ENCODE measurements at regions not wholly inside any gene's neighbourhood (a gene's known extent, or its start where the extent isn't known, plus 50 kb on each side); places are given as distances from the start of the nearest gene placed in this dataset.

GRCh38 chr2:59395119-59395518 lies 1154.0 kb upstream of the FANCL start:
- ATAC-seq (ENCODE audit: low read depth) (no peak), DNase-seq (no peak)
- ChIA-PET CTCF (no interaction called here), POLR2A (no interaction called here)
- no peak overlapping the region for H2AFZ ChIP-seq (ENCODE audit: insufficient read depth, low read depth, low read length, poor library complexity, severe bottlenecking)
- intact Hi-C loops (cut with micrococcal nuclease) = no loop called here
- H3K36me3 ChIP-seq (replicated peaks in 1 of 2; ENCODE audit: control extremely low read depth in 1 of 2, control insufficient read depth in 1 of 2, extremely low read depth in 1 of 2, insufficient read depth in 2 of 2, low read length in 1 of 2) = no peaks in the 10 kb centered on the region
- H3K27ac Mint-ChIP-seq = no peak overlapping the region
- H4K20me1 ChIP-seq (ENCODE audit: control insufficient read depth, insufficient read depth, low read length, poor library complexity, severe bottlenecking) = no peaks in the 10 kb centered on the region
- no peaks in the 10 kb centered on the region for H3K27me3 ChIP-seq (replicated peaks in 1 of 4; ENCODE audit: control extremely low read depth in 1 of 4, control insufficient read depth in 3 of 4, insufficient read depth in 4 of 4, low read length in 3 of 4)
- no peak overlapping the region for H3K9ac ChIP-seq (ENCODE audit: low read length)
- H3K4me1 Mint-ChIP-seq = peaks cover 2% of the 10 kb centered on the region
- peaks cover 0 to 4% (median 3%) of the 10 kb centered on the region in 3 donors for H3K9me3 ChIP-seq (ENCODE audit: control extremely low read depth in 1 of 3, control insufficient read depth in 2 of 3, insufficient read depth in 1 of 3, low read length in 2 of 3)
- no peak overlapping the region for H3K4me3 ChIP-seq (ENCODE audit: control extremely low read depth in 1 of 5, extremely low read depth in 1 of 5, insufficient read depth in 1 of 5, low read depth in 2 of 5, low read length in 4 of 5)
- TF ChIP-seq CTCF (IDR thresholded peaks at IDR 0.05) = no peak
- no peak for TF ChIP-seq EZH2 (IDR thresholded peaks at IDR 0.05; ENCODE audit: borderline replicate concordance, insufficient read depth, low read depth, low read length, poor library complexity, severe bottlenecking)
- H3K9me3 Mint-ChIP-seq (ENCODE audit: insufficient read depth) = peaks cover 6% of the 10 kb centered on the region
- no peak overlapping the region for H3K4me2 ChIP-seq (replicated peaks; ENCODE audit: low read depth, low read length, poor library complexity, severe bottlenecking)
- H3K79me2 ChIP-seq (ENCODE audit: control insufficient read depth, insufficient read depth, low read length) = no peaks in the 10 kb centered on the region
- WGBS (ENCODE audit: insufficient coverage) = 95% methylated on average over 4 of the region's 4 CpGs
- H3K4me1 ChIP-seq (ENCODE audit: control insufficient read depth in 2 of 2, insufficient read depth in 2 of 2, low read length in 2 of 2) = peaks cover 0 to 4% of the 10 kb centered on the region in 2 donors
- H3K27ac ChIP-seq (ENCODE audit: low read length in 2 of 2) = no peak overlapping the region
- H3K4me3 Mint-ChIP-seq = no peak overlapping the region
- peaks cover 3% of the 10 kb centered on the region for H3K27me3 Mint-ChIP-seq

- no CpG with 5 or more reads among the region's 2 CpGs for WGBS (ENCODE audit: insufficient coverage)
- H3K27me3 Mint-ChIP-seq = peaks cover 3% of the 10 kb centered on the region
These were observed 1150.8 kb upstream of the FANCL start for GRCh38 chr2:59391896-59392295.

More at GRCh38 chr2:59391896-59392295, 1150.8 kb upstream of the FANCL start:
- Mint-ChIP-seq H3K9me3 (ENCODE audit: insufficient read depth) (peaks cover 6% of the 10 kb centered on the region), H3K27ac (no peak overlapping the region), H3K4me3 (no peak overlapping the region), H3K4me1 (no peaks in the 10 kb centered on the region)
- H3K4me3 ChIP-seq (ENCODE audit: control extremely low read depth in 1 of 5, extremely low read depth in 1 of 5, insufficient read depth in 1 of 5, low read depth in 2 of 5, low read length in 4 of 5) = no peak overlapping the region
- H3K36me3 ChIP-seq (replicated peaks in 1 of 2; ENCODE audit: control extremely low read depth in 1 of 2, control insufficient read depth in 1 of 2, extremely low read depth in 1 of 2, insufficient read depth in 2 of 2, low read length in 1 of 2) = no peaks in the 10 kb centered on the region
- intact Hi-C loops (cut with micrococcal nuclease) = no loop called here
- H3K27me3 ChIP-seq (replicated peaks in 1 of 4; ENCODE audit: control extremely low read depth in 1 of 4, control insufficient read depth in 3 of 4, insufficient read depth in 4 of 4, low read length in 3 of 4) = no peaks in the 10 kb centered on the region
- H3K79me2 ChIP-seq (ENCODE audit: control insufficient read depth, insufficient read depth, low read length) = no peaks in the 10 kb centered on the region
- ATAC-seq (ENCODE audit: low read depth) (no peak), DNase-seq (no peak)
- no peak overlapping the region for H2AFZ ChIP-seq (ENCODE audit: insufficient read depth, low read depth, low read length, poor library complexity, severe bottlenecking)
- TF ChIP-seq EZH2 (IDR thresholded peaks at IDR 0.05; ENCODE audit: borderline replicate concordance, insufficient read depth, low read depth, low read length, poor library complexity, severe bottlenecking) (no peak), CTCF (IDR thresholded peaks at IDR 0.05) (no peak)
- H3K27ac ChIP-seq (ENCODE audit: low read length in 2 of 2) = no peak overlapping the region
- ChIA-PET POLR2A (no interaction called here), CTCF (no interaction called here)
- H3K9me3 ChIP-seq (ENCODE audit: control extremely low read depth in 1 of 3, control insufficient read depth in 2 of 3, insufficient read depth in 1 of 3, low read length in 2 of 3) = peaks cover 0 to 4% (median 3%) of the 10 kb centered on the region in 3 donors
- H3K9ac ChIP-seq (ENCODE audit: low read length) = no peak overlapping the region
- no peaks in the 10 kb centered on the region for H4K20me1 ChIP-seq (ENCODE audit: control insufficient read depth, insufficient read depth, low read length, poor library complexity, severe bottlenecking)
- no peak overlapping the region for H3K4me2 ChIP-seq (replicated peaks; ENCODE audit: low read depth, low read length, poor library complexity, severe bottlenecking)
- H3K4me1 ChIP-seq (ENCODE audit: control insufficient read depth in 2 of 2, insufficient read depth in 2 of 2, low read length in 2 of 2) = no peaks in the 10 kb centered on the region
